GM18507 (cell line): ENCODE measurements at regions not wholly inside any gene's neighbourhood (a gene's known extent, or its start where the extent isn't known, plus 50 kb on each side); places are given as distances from the start of the nearest gene placed in this dataset.

Experiments used
- DNase-seq: peaks from one replicate; pipeline ENCODE4 v3.0.0; 2011; ENCODE audit warnings: low read depth; ENCODE audit not compliant: insufficient read length; ENCODE audit errors: extremely low spot score
- FAIRE-seq: peaks from 2 replicates; lab custom pipeline; 2011; peaks lifted over from hg19 to GRCh38; lab: Jason Lieb, UNC

GRCh38 chr11:70580036-70580805, 181.9 kb downstream of the CTTN start:
- FAIRE-seq = no peak
- no peak for DNase-seq

GRCh38 chr11:70581991-70582885, 183.9 kb downstream of the CTTN start:
- no peak for FAIRE-seq
- DNase-seq = no peak

- no peak for FAIRE-seq
- DNase-seq = no peak
Observed at GRCh38 chr11:70582886-70583641, 184.7 kb downstream of the CTTN start.

GRCh38 chr11:70583781-70584218, 185.5 kb downstream of the CTTN start:
- no peak for FAIRE-seq

GRCh38 chr11:70584498-70585235, 186.3 kb downstream of the CTTN start:
- FAIRE-seq (no peak), DNase-seq (no peak)

More at GRCh38 chr11:70583781-70584218, 185.5 kb downstream of the CTTN start:
- no peak for DNase-seq

GRCh38 chr11:70585236-70585545, 186.9 kb downstream of the CTTN start:
- DNase-seq = no peak
- no peak for FAIRE-seq

GRCh38 chr11:70586261-70587074, 188.1 kb downstream of the CTTN start:
- no peak for FAIRE-seq
- no peak for DNase-seq

- DNase-seq (no peak), FAIRE-seq (no peak)
Observed at GRCh38 chr11:70587075-70587389, 188.7 kb downstream of the CTTN start.

GRCh38 chr11:70590356-70590991, 192.1 kb downstream of the CTTN start:
- DNase-seq = no peak
- no peak for FAIRE-seq

GRCh38 chr11:70592641-70593165, 194.4 kb downstream of the CTTN start:
- DNase-seq (no peak), FAIRE-seq (no peak)

- FAIRE-seq (no peak), DNase-seq (no peak)
Observed at GRCh38 chr11:70593446-70593983, 195.2 kb downstream of the CTTN start.

- DNase-seq (no peak), FAIRE-seq (no peak)
Observed at GRCh38 chr11:70594031-70594430, 195.7 kb downstream of the CTTN start.

GRCh38 chr11:70594606-70595005, 196.3 kb downstream of the CTTN start:
- FAIRE-seq = no peak

GRCh38 chr11:70595016-70595415, 196.7 kb downstream of the CTTN start:
- FAIRE-seq = no peak
- DNase-seq = no peak

More at GRCh38 chr11:70594606-70595005, 196.3 kb downstream of the CTTN start:
- DNase-seq = no peak

GRCh38 chr11:70595452-70595851, 197.1 kb downstream of the CTTN start:
- DNase-seq (no peak), FAIRE-seq (no peak)

- DNase-seq = no peak
- no peak for FAIRE-seq
Observed at GRCh38 chr11:70596091-70596490, 197.8 kb downstream of the CTTN start.

- DNase-seq = no peak
Observed at GRCh38 chr11:70597006-70597555, 198.8 kb downstream of the CTTN start.

More at GRCh38 chr11:70597006-70597555, 198.8 kb downstream of the CTTN start:
- FAIRE-seq = no peak
